OCI-LY7 (cell line): ENCODE measurements at regions not wholly inside any gene's neighbourhood (a gene's known extent, or its start where the extent isn't known, plus 50 kb on each side); places are given as distances from the start of the nearest gene placed in this dataset.

ENCODE experiments used
- EZH2phosphoT487 ChIP-seq: fragments of 200-600 bp; sonication (generic); IDR thresholded peaks from 2 replicates; pipeline ENCODE4 v1.6.1; 2018; ENCODE audit warnings: low read depth, borderline replicate concordance, mild to moderate bottlenecking, mixed run types, antibody characterized with exemption, low read length, moderate library complexity, mixed read lengths
- TF ChIP-seq, protein P1 (sequence below): fragments of 200-600 bp; sonication (generic); conservative IDR thresholded peaks from 2 replicates; pipeline ENCODE4 v1.5.1; 2014; ENCODE audit warnings: mild to moderate bottlenecking, antibody characterized with exemption, low read length, moderate library complexity, mixed read lengths

DNA sequence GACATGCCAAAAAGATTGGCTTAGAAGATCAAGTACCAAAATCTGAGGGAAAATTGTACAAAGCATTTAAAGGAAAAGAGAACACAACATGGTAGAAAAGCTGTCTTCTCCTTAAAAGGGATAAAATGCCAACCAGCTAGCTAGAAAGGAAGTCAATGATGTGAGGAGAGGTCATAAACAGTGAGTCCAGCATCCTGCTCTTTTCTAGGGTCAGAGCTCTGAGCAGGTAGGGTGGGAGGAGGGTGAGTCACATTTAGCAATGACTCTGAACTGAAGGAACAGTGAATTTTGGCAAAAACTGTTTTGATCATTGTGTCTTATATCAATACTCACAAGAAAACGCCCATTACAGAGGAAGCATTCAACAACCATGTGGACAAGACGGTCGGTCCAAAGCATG is 322.3 kb downstream of the DAD1 start:
- TF ChIP-seq, protein P1, sequence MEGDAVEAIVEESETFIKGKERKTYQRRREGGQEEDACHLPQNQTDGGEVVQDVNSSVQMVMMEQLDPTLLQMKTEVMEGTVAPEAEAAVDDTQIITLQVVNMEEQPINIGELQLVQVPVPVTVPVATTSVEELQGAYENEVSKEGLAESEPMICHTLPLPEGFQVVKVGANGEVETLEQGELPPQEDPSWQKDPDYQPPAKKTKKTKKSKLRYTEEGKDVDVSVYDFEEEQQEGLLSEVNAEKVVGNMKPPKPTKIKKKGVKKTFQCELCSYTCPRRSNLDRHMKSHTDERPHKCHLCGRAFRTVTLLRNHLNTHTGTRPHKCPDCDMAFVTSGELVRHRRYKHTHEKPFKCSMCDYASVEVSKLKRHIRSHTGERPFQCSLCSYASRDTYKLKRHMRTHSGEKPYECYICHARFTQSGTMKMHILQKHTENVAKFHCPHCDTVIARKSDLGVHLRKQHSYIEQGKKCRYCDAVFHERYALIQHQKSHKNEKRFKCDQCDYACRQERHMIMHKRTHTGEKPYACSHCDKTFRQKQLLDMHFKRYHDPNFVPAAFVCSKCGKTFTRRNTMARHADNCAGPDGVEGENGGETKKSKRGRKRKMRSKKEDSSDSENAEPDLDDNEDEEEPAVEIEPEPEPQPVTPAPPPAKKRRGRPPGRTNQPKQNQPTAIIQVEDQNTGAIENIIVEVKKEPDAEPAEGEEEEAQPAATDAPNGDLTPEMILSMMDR = no peak
- no peak for TF ChIP-seq EZH2phosphoT487
